ENCODE measurements at regions not wholly inside any gene's neighbourhood (a gene's known extent, or its start where the extent isn't known, plus 50 kb on each side); places are given as distances from the start of the nearest gene placed in this dataset.

GRCh38 chr4:186813377-186814068, 89.9 kb upstream of the FAT1 start:
- in situ Hi-C loops (cut with MboI; ENCODE audit: low pct_unique_long_range_greater_than_20kb, low sequenced_read_pairs, unreplicated experiment): no loop called here
- no peak for DNase-seq (ENCODE audit: low spot score)
- TF ChIP-seq, protein P1, sequence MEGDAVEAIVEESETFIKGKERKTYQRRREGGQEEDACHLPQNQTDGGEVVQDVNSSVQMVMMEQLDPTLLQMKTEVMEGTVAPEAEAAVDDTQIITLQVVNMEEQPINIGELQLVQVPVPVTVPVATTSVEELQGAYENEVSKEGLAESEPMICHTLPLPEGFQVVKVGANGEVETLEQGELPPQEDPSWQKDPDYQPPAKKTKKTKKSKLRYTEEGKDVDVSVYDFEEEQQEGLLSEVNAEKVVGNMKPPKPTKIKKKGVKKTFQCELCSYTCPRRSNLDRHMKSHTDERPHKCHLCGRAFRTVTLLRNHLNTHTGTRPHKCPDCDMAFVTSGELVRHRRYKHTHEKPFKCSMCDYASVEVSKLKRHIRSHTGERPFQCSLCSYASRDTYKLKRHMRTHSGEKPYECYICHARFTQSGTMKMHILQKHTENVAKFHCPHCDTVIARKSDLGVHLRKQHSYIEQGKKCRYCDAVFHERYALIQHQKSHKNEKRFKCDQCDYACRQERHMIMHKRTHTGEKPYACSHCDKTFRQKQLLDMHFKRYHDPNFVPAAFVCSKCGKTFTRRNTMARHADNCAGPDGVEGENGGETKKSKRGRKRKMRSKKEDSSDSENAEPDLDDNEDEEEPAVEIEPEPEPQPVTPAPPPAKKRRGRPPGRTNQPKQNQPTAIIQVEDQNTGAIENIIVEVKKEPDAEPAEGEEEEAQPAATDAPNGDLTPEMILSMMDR (IDR thresholded peaks at IDR 0.05; ENCODE audit: extremely low read depth, insufficient read depth, missing control alignments): no peak

- TF ChIP-seq, protein P1 (IDR thresholded peaks at IDR 0.05; ENCODE audit: extremely low read depth, insufficient read depth, missing control alignments): no peak
- no peak for DNase-seq (ENCODE audit: low spot score)
- in situ Hi-C loops (cut with MboI; ENCODE audit: low pct_unique_long_range_greater_than_20kb, low sequenced_read_pairs, unreplicated experiment): no loop called here
These were observed 90.9 kb upstream of the FAT1 start for GRCh38 chr4:186814535-186815070.

GRCh38 chr4:186819342-186820086, 95.9 kb upstream of the FAT1 start:
- in situ Hi-C loops (cut with MboI; ENCODE audit: low pct_unique_long_range_greater_than_20kb, low sequenced_read_pairs, unreplicated experiment): no loop called here
- no peak for DNase-seq (ENCODE audit: low spot score)
- TF ChIP-seq, protein P1 (IDR thresholded peaks at IDR 0.05; ENCODE audit: extremely low read depth, insufficient read depth, missing control alignments): no peak

- TF ChIP-seq, protein P1 (IDR thresholded peaks at IDR 0.05; ENCODE audit: extremely low read depth, insufficient read depth, missing control alignments): no peak
- in situ Hi-C loops (cut with MboI; ENCODE audit: low pct_unique_long_range_greater_than_20kb, low sequenced_read_pairs, unreplicated experiment): no loop called here
- no peak for DNase-seq (ENCODE audit: low spot score)
These were observed 96.8 kb upstream of the FAT1 start for GRCh38 chr4:186820391-186820891.

DNA sequence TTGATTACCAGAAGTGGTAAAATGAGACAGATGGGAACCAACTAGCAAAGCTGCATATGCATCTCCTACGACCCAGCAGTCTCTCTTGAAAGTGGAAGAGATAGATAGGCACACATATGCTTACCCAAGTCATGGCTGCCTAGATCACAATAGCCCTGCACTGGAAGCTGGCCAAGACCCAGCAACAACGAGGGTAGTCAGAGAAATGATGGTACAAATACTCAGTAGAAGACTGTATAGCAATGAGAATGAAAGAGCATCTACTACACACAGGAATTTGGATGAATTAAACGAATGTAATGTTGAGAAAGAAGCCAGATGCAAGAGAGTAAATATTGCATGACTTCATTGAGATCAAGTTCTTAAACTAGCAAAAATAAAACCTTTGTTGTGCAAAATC, 100.3 kb upstream of the FAT1 start:
- TF ChIP-seq, protein P1 (IDR thresholded peaks at IDR 0.05; ENCODE audit: extremely low read depth, insufficient read depth, missing control alignments): no peak
- no peak for DNase-seq (ENCODE audit: low spot score)
- in situ Hi-C loops (cut with MboI; ENCODE audit: low pct_unique_long_range_greater_than_20kb, low sequenced_read_pairs, unreplicated experiment): no loop called here

GRCh38 chr4:186825069-186825468, 101.4 kb upstream of the FAT1 start:
- TF ChIP-seq, protein P1 (IDR thresholded peaks at IDR 0.05; ENCODE audit: extremely low read depth, insufficient read depth, missing control alignments): no peak
- no peak for DNase-seq (ENCODE audit: low spot score)
- in situ Hi-C loops (cut with MboI; ENCODE audit: low pct_unique_long_range_greater_than_20kb, low sequenced_read_pairs, unreplicated experiment): no loop called here

Data from GM13977 (cell line).